ENCODE measurements at regions not wholly inside any gene's neighbourhood (a gene's known extent, or its start where the extent isn't known, plus 50 kb on each side); places are given as distances from the start of the nearest gene placed in this dataset.

GRCh38 chr3:117651246-117651645 lies 941.7 kb downstream of the TUSC7 start:
- no peak for TF ChIP-seq POLR2A (IDR thresholded peaks at IDR 0.05; ENCODE audit: low read length)
- no peak for TF ChIP-seq GATA1 (IDR thresholded peaks at IDR 0.05; ENCODE audit: low read depth, low read length)
